HEK293T (cell line): ENCODE measurements at regions not wholly inside any gene's neighbourhood (a gene's known extent, or its start where the extent isn't known, plus 50 kb on each side); places are given as distances from the start of the nearest gene placed in this dataset.

Experiments used
- FOXA1 ChIP-seq: fragments of 450-650 bp; IDR thresholded peaks from 2 replicates; pipeline ENCODE4 v1.6.1; 2016; ENCODE audit warnings: mild to moderate bottlenecking
- FOXK2 ChIP-seq: fragments of 450-650 bp; IDR thresholded peaks from 2 replicates; pipeline ENCODE4 v1.6.1; 2016; ENCODE audit warnings: mild to moderate bottlenecking
- PKNOX1 ChIP-seq: fragments of 450-650 bp; IDR thresholded peaks from 2 replicates; pipeline ENCODE4 v1.6.1; 2016

- no peak for TF ChIP-seq FOXK2
- no peak for TF ChIP-seq FOXA1
- no peak for TF ChIP-seq PKNOX1
Observed at GRCh38 chr6:139426795-139427194, 52.3 kb upstream of the CITED2 start.
